ENCODE measurements at regions not wholly inside any gene's neighbourhood (a gene's known extent, or its start where the extent isn't known, plus 50 kb on each side); places are given as distances from the start of the nearest gene placed in this dataset.

DNA sequence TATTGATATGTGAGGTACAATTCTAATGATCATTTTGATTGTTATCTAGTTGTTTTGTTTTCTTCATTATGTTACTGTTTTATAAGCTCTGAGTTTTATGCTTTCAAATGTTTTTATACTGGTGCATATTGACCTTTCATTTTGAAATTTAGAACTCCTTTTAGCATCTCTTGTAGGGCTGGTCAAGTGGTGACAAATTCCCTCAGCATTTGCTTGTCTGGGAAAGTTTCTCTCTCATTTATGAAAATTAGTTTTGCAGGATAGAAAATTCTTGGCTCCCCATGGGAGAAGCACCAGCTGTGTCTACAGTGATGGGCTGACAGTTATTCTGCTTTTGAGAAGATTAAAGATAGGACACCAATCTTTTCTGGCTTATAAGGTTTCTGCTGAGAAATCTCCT, 105.3 kb upstream of the SPRY1 start:
- no peak for TF ChIP-seq POLR2AphosphoS5 (IDR thresholded peaks at IDR 0.05; ENCODE audit: insufficient read depth in 1 of 2, low read depth in 1 of 2)
- TF ChIP-seq, protein P1, sequence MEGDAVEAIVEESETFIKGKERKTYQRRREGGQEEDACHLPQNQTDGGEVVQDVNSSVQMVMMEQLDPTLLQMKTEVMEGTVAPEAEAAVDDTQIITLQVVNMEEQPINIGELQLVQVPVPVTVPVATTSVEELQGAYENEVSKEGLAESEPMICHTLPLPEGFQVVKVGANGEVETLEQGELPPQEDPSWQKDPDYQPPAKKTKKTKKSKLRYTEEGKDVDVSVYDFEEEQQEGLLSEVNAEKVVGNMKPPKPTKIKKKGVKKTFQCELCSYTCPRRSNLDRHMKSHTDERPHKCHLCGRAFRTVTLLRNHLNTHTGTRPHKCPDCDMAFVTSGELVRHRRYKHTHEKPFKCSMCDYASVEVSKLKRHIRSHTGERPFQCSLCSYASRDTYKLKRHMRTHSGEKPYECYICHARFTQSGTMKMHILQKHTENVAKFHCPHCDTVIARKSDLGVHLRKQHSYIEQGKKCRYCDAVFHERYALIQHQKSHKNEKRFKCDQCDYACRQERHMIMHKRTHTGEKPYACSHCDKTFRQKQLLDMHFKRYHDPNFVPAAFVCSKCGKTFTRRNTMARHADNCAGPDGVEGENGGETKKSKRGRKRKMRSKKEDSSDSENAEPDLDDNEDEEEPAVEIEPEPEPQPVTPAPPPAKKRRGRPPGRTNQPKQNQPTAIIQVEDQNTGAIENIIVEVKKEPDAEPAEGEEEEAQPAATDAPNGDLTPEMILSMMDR (IDR thresholded peaks at IDR 0.05) = no peak

All from vagina (tissue), 2 donors.